ENCODE measurements at regions not wholly inside any gene's neighbourhood (a gene's known extent, or its start where the extent isn't known, plus 50 kb on each side); places are given as distances from the start of the nearest gene placed in this dataset.

DNA sequence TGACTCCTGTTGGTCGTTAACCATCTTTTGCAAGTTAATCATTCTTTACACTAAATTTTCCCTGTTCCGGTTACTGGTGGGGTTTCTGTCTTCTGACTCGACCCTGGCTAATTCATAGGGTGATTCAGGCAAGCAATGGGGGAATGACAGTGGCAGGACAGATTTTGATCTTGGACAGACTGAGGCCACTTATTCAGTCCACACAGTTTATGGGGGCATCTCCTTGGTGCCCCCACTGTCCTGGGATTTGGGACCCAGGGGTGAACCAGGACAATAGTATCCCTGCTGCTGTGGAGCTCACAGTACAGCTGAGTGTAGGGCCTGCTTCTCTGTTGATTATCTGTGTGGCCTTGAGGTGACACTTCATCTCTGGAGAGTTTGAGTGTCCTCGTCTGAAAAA is 540.4 kb downstream of the MATN1 start:
- H3K36me3 ChIP-seq (ENCODE audit: insufficient read depth, low read depth, low read length), result no peaks in the 10 kb centered on the region
- H3K9ac ChIP-seq (ENCODE audit: low read depth, low read length), result no peak overlapping the region
- no peaks in the 10 kb centered on the region for H3K9me3 ChIP-seq (ENCODE audit: insufficient read depth, low read depth, low read length)
- H3K27me3 ChIP-seq (ENCODE audit: insufficient read depth, low read length), result no peaks in the 10 kb centered on the region
- H3K4me1 ChIP-seq (ENCODE audit: insufficient read depth, low read length), result no peaks in the 10 kb centered on the region
- H3K4me3 ChIP-seq (ENCODE audit: low read length), result no peak overlapping the region
- no peak overlapping the region for H3K27ac ChIP-seq (ENCODE audit: low read length)

- Histone ChIP-seq H3K4me1 (ENCODE audit: insufficient read depth, low read length) (no peaks in the 10 kb centered on the region), H3K4me3 (ENCODE audit: low read length) (no peak overlapping the region), H3K36me3 (ENCODE audit: insufficient read depth, low read depth, low read length) (no peaks in the 10 kb centered on the region), H3K27me3 (ENCODE audit: insufficient read depth, low read length) (no peaks in the 10 kb centered on the region), H3K9me3 (ENCODE audit: insufficient read depth, low read depth, low read length) (no peaks in the 10 kb centered on the region), H3K9ac (ENCODE audit: low read depth, low read length) (no peak overlapping the region), H3K27ac (ENCODE audit: low read length) (no peak overlapping the region)
Measured at GRCh38 chr1:30179942-30180543, 543.3 kb downstream of the MATN1 start.

- Histone ChIP-seq H3K36me3 (ENCODE audit: insufficient read depth, low read depth, low read length) (no peaks in the 10 kb centered on the region), H3K4me3 (ENCODE audit: low read length) (no peak overlapping the region), H3K9ac (ENCODE audit: low read depth, low read length) (no peak overlapping the region), H3K9me3 (ENCODE audit: insufficient read depth, low read depth, low read length) (no peaks in the 10 kb centered on the region), H3K27ac (ENCODE audit: low read length) (no peak overlapping the region), H3K4me1 (ENCODE audit: insufficient read depth, low read length) (no peaks in the 10 kb centered on the region), H3K27me3 (ENCODE audit: insufficient read depth, low read length) (no peaks in the 10 kb centered on the region)
Measured at GRCh38 chr1:30176477-30176876, 546.9 kb downstream of the MATN1 start.

- Histone ChIP-seq H3K27me3 (ENCODE audit: insufficient read depth, low read length) (no peaks in the 10 kb centered on the region), H3K36me3 (ENCODE audit: insufficient read depth, low read depth, low read length) (no peaks in the 10 kb centered on the region), H3K4me3 (ENCODE audit: low read length) (no peak overlapping the region), H3K9ac (ENCODE audit: low read depth, low read length) (no peak overlapping the region), H3K27ac (ENCODE audit: low read length) (no peak overlapping the region), H3K9me3 (ENCODE audit: insufficient read depth, low read depth, low read length) (no peaks in the 10 kb centered on the region), H3K4me1 (ENCODE audit: insufficient read depth, low read length) (no peaks in the 10 kb centered on the region)
Measured at GRCh38 chr1:30174499-30174898, 548.9 kb downstream of the MATN1 start.

DNA sequence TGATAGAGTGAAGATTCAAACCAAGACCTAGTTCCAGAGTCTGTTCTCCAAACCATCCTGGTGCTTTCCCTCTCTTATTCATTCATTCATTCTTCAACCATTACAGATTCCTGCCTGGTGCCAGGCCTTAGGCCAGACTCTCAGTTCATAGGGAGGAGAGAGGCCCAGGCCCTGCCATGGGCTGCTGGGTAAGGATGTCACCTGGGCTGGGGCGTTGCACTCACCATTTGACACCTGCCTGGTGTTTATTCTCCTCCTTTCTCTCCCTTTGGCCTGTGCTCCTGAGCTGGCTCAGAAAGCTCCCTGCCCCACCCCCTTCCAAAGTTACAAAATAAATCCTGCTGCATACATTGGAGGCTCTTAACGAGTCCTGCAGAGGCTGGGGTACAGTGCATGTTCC is 549.8 kb downstream of the MATN1 start:
- no peaks in the 10 kb centered on the region for H3K9me3 ChIP-seq (ENCODE audit: insufficient read depth, low read depth, low read length)
- no peaks in the 10 kb centered on the region for H3K4me1 ChIP-seq (ENCODE audit: insufficient read depth, low read length)
- H3K27ac ChIP-seq (ENCODE audit: low read length), result no peak overlapping the region
- no peak overlapping the region for H3K4me3 ChIP-seq (ENCODE audit: low read length)
- H3K36me3 ChIP-seq (ENCODE audit: insufficient read depth, low read depth, low read length), result no peaks in the 10 kb centered on the region
- H3K27me3 ChIP-seq (ENCODE audit: insufficient read depth, low read length), result no peaks in the 10 kb centered on the region
- H3K9ac ChIP-seq (ENCODE audit: low read depth, low read length), result no peak overlapping the region

GRCh38 chr1:30172757-30173156 is 550.6 kb downstream of the MATN1 start:
- Histone ChIP-seq H3K4me3 (ENCODE audit: low read length) (no peak overlapping the region), H3K36me3 (ENCODE audit: insufficient read depth, low read depth, low read length) (no peaks in the 10 kb centered on the region), H3K4me1 (ENCODE audit: insufficient read depth, low read length) (no peaks in the 10 kb centered on the region), H3K9ac (ENCODE audit: low read depth, low read length) (no peak overlapping the region), H3K27me3 (ENCODE audit: insufficient read depth, low read length) (no peaks in the 10 kb centered on the region), H3K27ac (ENCODE audit: low read length) (no peak overlapping the region), H3K9me3 (ENCODE audit: insufficient read depth, low read depth, low read length) (no peaks in the 10 kb centered on the region)

DNA sequence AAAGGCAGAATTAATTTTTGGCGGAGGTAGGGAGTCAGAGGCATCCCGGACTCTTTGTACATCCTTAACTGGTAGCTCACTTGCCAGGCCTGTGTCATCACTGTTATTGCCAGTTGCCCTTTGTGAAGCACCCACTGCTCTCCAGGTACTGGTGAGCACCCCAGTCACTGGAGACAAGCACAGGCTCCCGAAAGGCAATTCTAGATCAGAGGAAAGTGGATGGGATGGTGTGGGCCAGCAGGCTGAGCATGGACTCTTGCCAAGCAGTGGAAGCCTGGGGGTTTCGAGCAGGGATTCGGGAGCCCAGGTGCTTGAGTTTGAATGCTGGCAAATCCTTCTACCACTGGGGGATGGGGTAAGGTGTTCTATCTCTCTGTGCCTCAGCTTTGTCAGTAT is 551.1 kb downstream of the MATN1 start:
- H3K27ac ChIP-seq (ENCODE audit: low read length), result no peak overlapping the region
- no peak overlapping the region for H3K9ac ChIP-seq (ENCODE audit: low read depth, low read length)
- no peaks in the 10 kb centered on the region for H3K27me3 ChIP-seq (ENCODE audit: insufficient read depth, low read length)
- H3K9me3 ChIP-seq (ENCODE audit: insufficient read depth, low read depth, low read length), result no peaks in the 10 kb centered on the region
- H3K4me1 ChIP-seq (ENCODE audit: insufficient read depth, low read length), result no peaks in the 10 kb centered on the region
- no peak overlapping the region for H3K4me3 ChIP-seq (ENCODE audit: low read length)
- no peaks in the 10 kb centered on the region for H3K36me3 ChIP-seq (ENCODE audit: insufficient read depth, low read depth, low read length)

GRCh38 chr1:30171537-30172298 is 551.7 kb downstream of the MATN1 start:
- no peak overlapping the region for H3K4me3 ChIP-seq (ENCODE audit: low read length)
- no peaks in the 10 kb centered on the region for H3K4me1 ChIP-seq (ENCODE audit: insufficient read depth, low read length)
- H3K27ac ChIP-seq (ENCODE audit: low read length), result no peak overlapping the region
- no peak overlapping the region for H3K9ac ChIP-seq (ENCODE audit: low read depth, low read length)
- H3K36me3 ChIP-seq (ENCODE audit: insufficient read depth, low read depth, low read length), result no peaks in the 10 kb centered on the region
- no peaks in the 10 kb centered on the region for H3K27me3 ChIP-seq (ENCODE audit: insufficient read depth, low read length)
- no peaks in the 10 kb centered on the region for H3K9me3 ChIP-seq (ENCODE audit: insufficient read depth, low read depth, low read length)

DNA sequence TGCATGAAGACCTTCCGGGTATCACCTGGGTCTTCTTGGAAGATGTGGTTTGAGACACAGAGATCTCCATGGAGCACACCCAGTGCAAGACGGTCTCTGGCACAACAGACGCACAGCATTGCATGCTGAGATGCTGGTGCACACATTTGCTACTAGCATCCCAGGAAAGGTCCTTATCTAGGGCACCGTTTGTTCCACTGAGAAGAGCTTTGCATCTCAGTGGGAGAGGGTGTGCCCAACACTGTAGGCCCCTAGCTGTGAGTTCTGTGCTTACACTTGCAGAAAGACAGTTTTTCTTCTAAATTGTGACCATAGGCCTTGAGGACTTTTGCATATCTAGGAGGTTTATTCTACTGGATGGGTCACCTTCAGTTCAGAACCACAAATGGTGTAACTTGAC is 554.1 kb downstream of the MATN1 start:
- no peak overlapping the region for H3K27ac ChIP-seq (ENCODE audit: low read length)
- no peak overlapping the region for H3K4me3 ChIP-seq (ENCODE audit: low read length)
- no peaks in the 10 kb centered on the region for H3K36me3 ChIP-seq (ENCODE audit: insufficient read depth, low read depth, low read length)

DNA sequence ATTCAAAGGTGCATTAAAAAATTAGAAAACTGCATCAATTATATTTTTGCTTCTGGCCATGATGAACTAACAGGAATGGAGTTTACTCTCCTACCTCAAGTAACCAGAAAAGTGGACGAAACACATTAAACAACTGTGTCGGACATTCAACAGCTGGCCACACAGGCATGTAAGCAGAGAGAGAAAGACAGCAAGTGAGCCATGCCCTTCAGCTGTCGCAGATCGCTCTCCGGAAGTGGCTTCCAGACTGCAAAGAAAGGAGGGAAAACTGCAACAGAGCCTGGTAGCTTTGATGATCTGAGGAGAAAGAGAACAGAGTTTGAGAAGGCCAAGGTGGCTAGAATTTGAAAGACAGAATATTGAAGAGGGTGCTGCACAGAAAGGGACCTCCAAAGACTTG is 557.2 kb downstream of the MATN1 start:
- Histone ChIP-seq H3K9me3 (ENCODE audit: insufficient read depth, low read depth, low read length) (no peaks in the 10 kb centered on the region), H3K27ac (ENCODE audit: low read length) (no peak overlapping the region), H3K4me3 (ENCODE audit: low read length) (no peak overlapping the region), H3K36me3 (ENCODE audit: insufficient read depth, low read depth, low read length) (no peaks in the 10 kb centered on the region), H3K4me1 (ENCODE audit: insufficient read depth, low read length) (no peaks in the 10 kb centered on the region), H3K9ac (ENCODE audit: low read depth, low read length) (no peak overlapping the region), H3K27me3 (ENCODE audit: insufficient read depth, low read length) (no peaks in the 10 kb centered on the region)

More for the DNA sequence above, 554.1 kb downstream of the MATN1 start:
- Histone ChIP-seq H3K4me1 (ENCODE audit: insufficient read depth, low read length) (no peaks in the 10 kb centered on the region), H3K9ac (ENCODE audit: low read depth, low read length) (no peak overlapping the region), H3K9me3 (ENCODE audit: insufficient read depth, low read depth, low read length) (no peaks in the 10 kb centered on the region), H3K27me3 (ENCODE audit: insufficient read depth, low read length) (no peaks in the 10 kb centered on the region)

DNA sequence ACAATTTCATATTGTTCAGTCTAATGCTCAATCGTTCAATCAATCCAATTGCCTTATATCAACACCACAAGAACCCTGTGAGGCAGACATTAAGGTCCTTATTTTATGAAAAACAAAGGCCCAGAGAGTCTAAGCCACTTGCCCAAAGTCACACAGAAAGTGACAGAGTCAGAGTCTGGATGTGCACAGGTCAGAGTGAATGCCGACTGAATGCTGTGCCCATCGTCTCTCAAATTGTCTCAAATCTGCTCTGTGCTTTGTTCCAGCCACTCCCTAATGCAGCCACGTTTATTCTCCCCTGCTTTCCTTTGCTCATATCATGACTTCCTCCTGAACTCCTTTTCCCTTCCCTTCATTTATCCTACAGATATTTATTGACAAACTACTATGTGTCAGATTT is 558.3 kb downstream of the MATN1 start:
- no peak overlapping the region for H3K4me3 ChIP-seq (ENCODE audit: low read length)
- no peaks in the 10 kb centered on the region for H3K36me3 ChIP-seq (ENCODE audit: insufficient read depth, low read depth, low read length)
- H3K9ac ChIP-seq (ENCODE audit: low read depth, low read length), result no peak overlapping the region
- H3K27ac ChIP-seq (ENCODE audit: low read length), result no peak overlapping the region
- H3K9me3 ChIP-seq (ENCODE audit: insufficient read depth, low read depth, low read length), result no peaks in the 10 kb centered on the region
- no peaks in the 10 kb centered on the region for H3K27me3 ChIP-seq (ENCODE audit: insufficient read depth, low read length)
- no peaks in the 10 kb centered on the region for H3K4me1 ChIP-seq (ENCODE audit: insufficient read depth, low read length)

DNA sequence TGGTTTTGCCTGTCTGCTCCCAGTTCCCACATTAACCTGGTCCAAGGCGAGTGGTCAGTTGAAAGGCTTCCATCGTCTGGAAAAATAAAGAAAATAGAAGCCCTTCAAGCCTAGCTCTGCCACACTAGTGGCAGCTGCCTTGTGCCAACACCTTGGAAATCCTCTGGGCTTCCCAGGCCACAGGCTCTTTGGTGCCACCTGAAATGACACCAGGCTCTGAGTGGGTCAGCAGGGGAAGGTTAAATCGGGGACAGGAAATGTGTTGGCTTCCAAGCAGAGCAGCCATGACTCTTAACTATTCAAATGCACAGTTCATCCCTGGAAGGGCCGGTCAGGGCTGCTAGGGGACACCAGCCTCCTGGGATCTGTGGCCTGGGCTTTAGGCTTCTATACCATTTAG is 558.7 kb downstream of the MATN1 start:
- Histone ChIP-seq H3K4me3 (ENCODE audit: low read length) (no peak overlapping the region), H3K9ac (ENCODE audit: low read depth, low read length) (no peak overlapping the region), H3K9me3 (ENCODE audit: insufficient read depth, low read depth, low read length) (no peaks in the 10 kb centered on the region), H3K27me3 (ENCODE audit: insufficient read depth, low read length) (no peaks in the 10 kb centered on the region), H3K36me3 (ENCODE audit: insufficient read depth, low read depth, low read length) (no peaks in the 10 kb centered on the region), H3K27ac (ENCODE audit: low read length) (no peak overlapping the region), H3K4me1 (ENCODE audit: insufficient read depth, low read length) (no peaks in the 10 kb centered on the region)
